H1 (cell line): ENCODE measurements at regions not wholly inside any gene's neighbourhood (a gene's known extent, or its start where the extent isn't known, plus 50 kb on each side); places are given as distances from the start of the nearest gene placed in this dataset.

Source experiments
- CTCF ChIA-PET: fragments of 300-600 bp; sonication (Branson Sonifier 250); formaldehyde crosslinking; loops from one replicate; lab custom pipeline; 2021; ENCODE audit not compliant: partially characterized antibody; lab: Charles Lee
- POLR2A ChIA-PET: fragments of 300-600 bp; sonication (Branson Sonifier 250); formaldehyde crosslinking; loops from one replicate; lab custom pipeline; 2021; ENCODE audit warnings: inconsistent platforms; ENCODE audit not compliant: partially characterized antibody; lab: Charles Lee
- DNase-seq, 2 experiments: peaks; one replicate each; pipeline versions ENCODE4 v3.0.0 to v3.0.0-alpha.2; 2010 to 2022; ENCODE audit warnings: low spot score in 2 of 2, low read depth in 1 of 2, mixed read lengths in 1 of 2
- FAIRE-seq: peaks from 2 replicates; lab custom pipeline; 2011; peaks lifted over from hg19 to GRCh38; lab: Jason Lieb, UNC
- H2AFZ ChIP-seq: 2 replicates; pipeline ENCODE4 v1.8.1; 2012; ENCODE audit warnings: low read length, inconsistent platforms
- H2AK5ac ChIP-seq: 2 replicates; pipeline ENCODE4 v1.6.1; 2013; ENCODE audit warnings: low read depth, low read length
- H2BK120ac ChIP-seq: replicated peaks from 2 replicates; pipeline ENCODE3; 2013; ENCODE audit warnings: low read depth, low read length, inconsistent platforms
- H2BK12ac ChIP-seq: 2 replicates; pipeline ENCODE4 v1.6.1; 2013; ENCODE audit warnings: low read depth, low read length
- H2BK15ac ChIP-seq: 2 replicates; pipeline ENCODE4 v1.6.1; 2013; ENCODE audit warnings: low read length
- H2BK20ac ChIP-seq: 2 replicates; pipeline ENCODE4 v1.6.1; 2013; ENCODE audit warnings: low read length
- H2BK5ac ChIP-seq: 2 replicates; pipeline ENCODE4 v1.6.1; 2013; ENCODE audit warnings: low read depth, low read length
- H3K14ac ChIP-seq: 2 replicates; pipeline ENCODE4 v1.6.1; 2013; ENCODE audit warnings: inconsistent platforms; ENCODE audit not compliant: insufficient read length
- H3K18ac ChIP-seq: 2 replicates; pipeline ENCODE4 v1.6.1; 2013; ENCODE audit warnings: low read length; ENCODE audit errors: extremely low read depth
- H3K23ac ChIP-seq: 2 replicates; pipeline ENCODE4 v1.6.1; 2013; ENCODE audit warnings: inconsistent platforms; ENCODE audit not compliant: insufficient read length
- H3K23me2 ChIP-seq: 2 replicates; pipeline ENCODE4 v1.6.1; 2013; ENCODE audit warnings: low read depth, low read length
- H3K27ac ChIP-seq: 2 replicates; pipeline ENCODE4 v1.6.1; 2011; ENCODE audit warnings: low read depth, low read length, inconsistent platforms
- H3K27me3 ChIP-seq, 4 experiments: replicated peaks in 1 of 4; 1 replicate in 1 of 4; 2 replicates in 3 of 4; pipeline versions ENCODE4 v1.6.1 to v1.8.1; 2011 to 2013; ENCODE audit warnings: low read length in 3 of 4, mild to moderate bottlenecking in 3 of 4, inconsistent platforms in 2 of 4, mixed read lengths in 2 of 4, moderate library complexity in 1 of 4; ENCODE audit not compliant: control insufficient read depth in 3 of 4, insufficient read depth in 3 of 4; ENCODE audit errors: extremely low read depth in 1 of 4
- H3K36me3 ChIP-seq, 4 experiments: 2 replicates each; pipeline versions ENCODE4 v1.6.1 to v1.8.1; 2011 to 2013; ENCODE audit warnings: mild to moderate bottlenecking in 4 of 4, low read length in 3 of 4, moderate library complexity in 2 of 4, control low read depth in 1 of 4, inconsistent platforms in 1 of 4; ENCODE audit not compliant: insufficient read depth in 4 of 4, control insufficient read depth in 2 of 4
- H3K4ac ChIP-seq: replicated peaks from 2 replicates; pipeline ENCODE3; 2013; ENCODE audit warnings: low read length, low read depth, mixed read lengths, inconsistent platforms; ENCODE audit not compliant: insufficient read length
- H3K4me1 ChIP-seq, 4 experiments: replicated peaks in 1 of 4; 1 replicate in 1 of 4; 2 replicates in 3 of 4; pipeline versions ENCODE4 v1.6.1 to v1.8.1; 2011 to 2013; ENCODE audit warnings: low read length in 3 of 4, inconsistent platforms in 2 of 4, mixed read lengths in 1 of 4; ENCODE audit not compliant: insufficient read depth in 4 of 4, control insufficient read depth in 3 of 4
- H3K4me2 ChIP-seq, 2 experiments: 2 replicates each; pipeline versions ENCODE4 v1.6.1 to v1.8.1; 2011 to 2013; ENCODE audit warnings: low read depth in 2 of 2, low read length in 2 of 2, control low read depth in 1 of 2, inconsistent platforms in 1 of 2, mild to moderate bottlenecking in 1 of 2; ENCODE audit not compliant: insufficient read depth in 1 of 2
- H3K4me3 ChIP-seq, 4 experiments: fragments of 200-600, 300-600 bp in 1 of 4; sonication (generic), shearing (Covaris generic), sonication (Bioruptor Twin) in 1 of 4; 2 replicates each; pipeline versions ENCODE4 v1.5.1 to v1.8.1; 2011 to 2016; ENCODE audit warnings: low read length in 4 of 4, low read depth in 3 of 4, control low read depth in 2 of 4, inconsistent platforms in 2 of 4, mild to moderate bottlenecking in 2 of 4, mixed read lengths in 1 of 4, moderate library complexity in 1 of 4; ENCODE audit not compliant: insufficient read depth in 2 of 4; ENCODE audit errors: extremely low read depth in 1 of 4
- H3K56ac ChIP-seq: replicated peaks from 2 replicates; pipeline ENCODE3; 2013; ENCODE audit warnings: low read depth, mild to moderate bottlenecking, mixed read lengths, low read length, inconsistent platforms; ENCODE audit not compliant: insufficient read length
- H3K79me1 ChIP-seq: 2 replicates; pipeline ENCODE4 v1.6.1; 2013; ENCODE audit warnings: low read depth, low read length, control low read depth
- H3K79me2 ChIP-seq, 2 experiments: 2 replicates each; pipeline versions ENCODE4 v1.6.1 to v1.8.1; 2012 to 2013; ENCODE audit warnings: low read length in 2 of 2, mild to moderate bottlenecking in 2 of 2, inconsistent platforms in 1 of 2; ENCODE audit not compliant: insufficient read depth in 2 of 2, control insufficient read depth in 1 of 2
- H3K9ac ChIP-seq, 4 experiments: replicated peaks in 1 of 4; 1 replicate in 1 of 4; 2 replicates in 3 of 4; pipeline versions ENCODE4 v1.6.1 to v1.8.1; 2011 to 2013; ENCODE audit warnings: low read depth in 3 of 4, low read length in 3 of 4, control low read depth in 2 of 4, mild to moderate bottlenecking in 2 of 4, moderate library complexity in 2 of 4, inconsistent platforms in 1 of 4; ENCODE audit errors: extremely low read depth in 1 of 4
- H3K9me3 ChIP-seq, 2 experiments: 2 replicates each; pipeline versions ENCODE4 v1.6.1 to v1.8.1; 2012 to 2013; ENCODE audit warnings: mild to moderate bottlenecking in 2 of 2, moderate library complexity in 2 of 2, control low read depth in 1 of 2, inconsistent platforms in 1 of 2, low read depth in 1 of 2, low read length in 1 of 2, mixed read lengths in 1 of 2; ENCODE audit not compliant: insufficient read depth in 2 of 2
- H4K20me1 ChIP-seq, 2 experiments: replicated peaks in 1 of 2; 2 replicates each; pipeline versions ENCODE3 to v1.8.1; 2011 to 2013; ENCODE audit warnings: inconsistent platforms in 2 of 2, low read length in 2 of 2, mild to moderate bottlenecking in 1 of 2; ENCODE audit not compliant: insufficient read depth in 2 of 2, control insufficient read depth in 1 of 2
- H4K5ac ChIP-seq: 2 replicates; pipeline ENCODE4 v1.6.1; 2013; ENCODE audit warnings: low read length, low read depth, mixed read lengths, inconsistent platforms; ENCODE audit not compliant: insufficient read length
- H4K8ac ChIP-seq: 2 replicates; pipeline ENCODE4 v1.8.0; 2013; ENCODE audit warnings: mild to moderate bottlenecking, moderate library complexity, low read length, inconsistent platforms; ENCODE audit not compliant: insufficient read depth; ENCODE audit errors: extremely low read depth
- H4K91ac ChIP-seq: replicated peaks from 2 replicates; pipeline ENCODE3; 2013; ENCODE audit warnings: low read length, mixed read lengths, inconsistent platforms; ENCODE audit not compliant: insufficient read length
- CHD1 ChIP-seq: IDR thresholded peaks from 2 replicates; pipeline ENCODE4 v1.6.1; 2012; ENCODE audit warnings: low read depth, low read length, improper control_type of control experiment
- CTCF ChIP-seq, 3 experiments: IDR thresholded peaks; 1 replicate in 2 of 3; 2 replicates in 1 of 3; pipeline versions ENCODE4 v1.5.1 to v1.6.1; 2011; ENCODE audit warnings: low read length in 3 of 3, mild to moderate bottlenecking in 3 of 3, inconsistent platforms in 2 of 3, low read depth in 1 of 3, moderate library complexity in 1 of 3; ENCODE audit not compliant: insufficient read depth in 1 of 3; ENCODE audit errors: control extremely low read depth in 1 of 3
- JUN ChIP-seq: IDR thresholded peaks from 2 replicates; pipeline ENCODE4 v1.6.1; 2011; ENCODE audit warnings: low read depth, mild to moderate bottlenecking, improper control_type of control experiment, low read length
- MAFK ChIP-seq: IDR thresholded peaks from 2 replicates; pipeline ENCODE4 v1.6.1; 2012; ENCODE audit warnings: low read depth, mild to moderate bottlenecking, improper control_type of control experiment, low read length
- RAD21 ChIP-seq, 2 experiments: IDR thresholded peaks in 1 of 2; conservative IDR thresholded peaks in 1 of 2; 2 replicates each; pipeline ENCODE4 v1.6.1; 2011; ENCODE audit warnings: low read depth in 2 of 2, low read length in 2 of 2, improper control_type of control experiment in 1 of 2, inconsistent platforms in 1 of 2, mild to moderate bottlenecking in 1 of 2, moderate library complexity in 1 of 2
- RBBP5 ChIP-seq: IDR thresholded peaks from 2 replicates; pipeline ENCODE4 v1.7.1; 2012; ENCODE audit warnings: low read depth, mild to moderate bottlenecking, inconsistent platforms, low read length, moderate library complexity, borderline replicate concordance
- RNF2 ChIP-seq: fragments of 200-900, 300-1000 bp; sonication (generic); IDR thresholded peaks from 2 replicates; pipeline ENCODE4 v1.7.1; 2016; ENCODE audit warnings: borderline replicate concordance, low read depth, mild to moderate bottlenecking, antibody characterized with exemption, low read length; ENCODE audit not compliant: poor library complexity, severe bottlenecking; ENCODE audit errors: missing control alignments
- SP4 ChIP-seq: IDR thresholded peaks from 2 replicates; pipeline ENCODE4 v1.6.1; 2012; ENCODE audit warnings: low read length, inconsistent platforms
- TAF1 ChIP-seq: IDR thresholded peaks from 2 replicates; pipeline ENCODE4 v1.6.1; 2011; ENCODE audit warnings: mild to moderate bottlenecking, low read depth, low read length
- WGBS, 2 experiments: shearing (Covaris generic) in 1 of 2; methylation state at CpG; one replicate each; pipeline versions ENCODE4 v1.1.6 to v1.1.7; 2013 to 2015; ENCODE audit warnings: low lambda C conversion rate in 2 of 2, mixed read lengths in 2 of 2, inconsistent platforms in 1 of 2, low coverage in 1 of 2, missing lambda C conversion rate in 1 of 2; ENCODE audit not compliant: insufficient replicate concordance in 2 of 2, insufficient coverage in 1 of 2, insufficient read length in 1 of 2; ENCODE audit errors: extremely low coverage in 1 of 2, missing lambda C conversion rate in 1 of 2; 5-methylcytosine and 5-hydroxymethylcytosine counted together

- no peak overlapping the region for H2BK20ac ChIP-seq
- H3K4me2 ChIP-seq = no peak overlapping the region
- no peak overlapping the region for H3K14ac ChIP-seq
- no peaks in the 10 kb centered on the region for H3K23me2 ChIP-seq
- no peak overlapping the region for H2BK5ac ChIP-seq
- no peaks in the 10 kb centered on the region for H3K79me2 ChIP-seq
- DNase-seq (peak; percentile 39 to 92), FAIRE-seq (peak; percentile 98)
- H3K79me1 ChIP-seq = no peaks in the 10 kb centered on the region
- H3K36me3 ChIP-seq = no peaks in the 10 kb centered on the region
- H3K18ac ChIP-seq = no peak overlapping the region
- H3K4me1 ChIP-seq = no peaks in the 10 kb centered on the region
- no peak overlapping the region for H2AK5ac ChIP-seq
- H3K27me3 ChIP-seq = no peaks in the 10 kb centered on the region
- POLR2A ChIA-PET = interaction anchor here (0.6 kb wide), 1 partner anchor 80 kb away, joined by 3 read pairs; the partner anchor contains the start of gene MBOAT1
- H3K23ac ChIP-seq = no peak overlapping the region
- no peak overlapping the region for H3K27ac ChIP-seq
- no peak overlapping the region for H3K9ac ChIP-seq
- H4K91ac ChIP-seq = no peak overlapping the region
- H4K20me1 ChIP-seq = no peaks in the 10 kb centered on the region
- no peak overlapping the region for H4K5ac ChIP-seq
- H3K9me3 ChIP-seq = no peaks in the 10 kb centered on the region
- CTCF ChIA-PET = interaction anchor here (0.7 to 4.5 kb wide), 12 partner anchors 10 to 1193 kb away, joined by 3 to 26 read pairs (median 4); no protein-coding TSS in a partner anchor
- no peak overlapping the region for H2BK120ac ChIP-seq
- no peak overlapping the region for H3K4me3 ChIP-seq
- H2BK15ac ChIP-seq = no peak overlapping the region
- H2AFZ ChIP-seq = 0 out of 2 replicates have a peak overlapping the region, but pooled peaks have one; percentile 1
- WGBS, 2 experiments = 44% methylated on average over 10 of the region's 10 CpGs; no CpG with 5 or more reads in 1 of the 2 experiments
- no peak overlapping the region for H3K56ac ChIP-seq
- H4K8ac ChIP-seq = no peak overlapping the region
- no peak overlapping the region for H2BK12ac ChIP-seq
- no peak overlapping the region for H3K4ac ChIP-seq
- no peak for TF ChIP-seq CHD1
- no peak for TF ChIP-seq MAFK
- TF ChIP-seq SP4 = no peak
- TF ChIP-seq RAD21 (IDR thresholded peaks at IDR 0.05 in 1 of 2, conservative IDR thresholded peaks at IDR 0.05 in 1 of 2; ENCODE audit: low read depth in 2 of 2, low read length in 2 of 2) = peak; percentile 91 to 94
- TF ChIP-seq JUN = no peak
- peak; percentile 75 to 89 (median 78) for TF ChIP-seq CTCF (IDR thresholded peaks at IDR 0.05; ENCODE audit: control extremely low read depth in 1 of 3, insufficient read depth in 1 of 3, low read depth in 1 of 3, low read length in 3 of 3)
- no peak for TF ChIP-seq TAF1
- TF ChIP-seq RNF2 = no peak
- TF ChIP-seq RBBP5 = no peak
These were observed 79.7 kb upstream of the MBOAT1 start for GRCh38 chr6:20291764-20292580.
